Testis (tissue), 2 donors: ENCODE measurements at regions not wholly inside any gene's neighbourhood (a gene's known extent, or its start where the extent isn't known, plus 50 kb on each side); places are given as distances from the start of the nearest gene placed in this dataset.
"Not testable (repeated sequence)": the region's sequence is repeated elsewhere in the genome, so short reads cannot be mapped to it uniquely, and the experiment has no call there.

Experiments used
- DNase-seq: peaks from one replicate; pipeline ENCODE4 v3.0.0-alpha.2; 2019
- H3K27ac ChIP-seq, 2 donors: fragments of 200-600 bp; sonication (generic); one replicate each; pipeline ENCODE4 v1.5.1; 2019
- H3K27me3 ChIP-seq: fragments of 200-600 bp; sonication (generic); one replicate; pipeline ENCODE4 v1.5.1; 2019
- H3K36me3 ChIP-seq: fragments of 200-600 bp; sonication (generic); one replicate; pipeline ENCODE4 v1.5.1; 2017; ENCODE audit warnings: low read depth; ENCODE audit errors: missing control alignments
- H3K4me1 ChIP-seq: fragments of 200-600 bp; sonication (generic); one replicate; pipeline ENCODE4 v1.5.1; 2019
- H3K4me3 ChIP-seq, 2 donors: fragments of 200-600 bp; sonication (generic); one replicate each; pipeline ENCODE4 v1.5.1; 2017 to 2019
- H3K9me3 ChIP-seq: fragments of 200-600 bp; sonication (generic); one replicate; pipeline ENCODE4 v1.5.1; 2017
- CTCF ChIP-seq, 3 experiments: fragments of 450-650 bp in 2 of 3; fragments of 200-600 bp in 1 of 3; sonication (generic) in 1 of 3; IDR thresholded peaks; one replicate each; pipeline ENCODE4 v1.5.1; 2016 to 2019; ENCODE audit warnings: antibody characterized with exemption in 3 of 3, mild to moderate bottlenecking in 2 of 3, moderate library complexity in 1 of 3
- POLR2A ChIP-seq: fragments of 450-650 bp; IDR thresholded peaks from one replicate; pipeline ENCODE4 v1.6.1; 2017; ENCODE audit warnings: antibody characterized with exemption, mild to moderate bottlenecking, moderate library complexity
- WGBS, 2 donors: methylation state at CpG; one replicate each; pipeline ENCODE4 v1.1.5; 2018; 5-methylcytosine and 5-hydroxymethylcytosine counted together
- intact Hi-C: fragments of 100-400 bp; cut with DNase I; formaldehyde crosslinking; loops from one replicate; pipeline ENCODE4 v1.15.1; 2023; ENCODE audit warnings: low total_unique reads

GRCh38 chr3:8320711-8321458 lies 180.7 kb upstream of the LMCD1 start:
- H3K27ac ChIP-seq, result no peak overlapping the region
- DNase-seq, result no peak
- H3K4me3 ChIP-seq, result no peak overlapping the region
- WGBS, 2 donors, result 71 to 92% methylated on average over 6 of the region's 6 CpGs
- intact Hi-C loops, result no loop called here
- H3K36me3 ChIP-seq, result no peaks in the 10 kb centered on the region
- no peak for TF ChIP-seq POLR2A
- TF ChIP-seq CTCF (IDR thresholded peaks at IDR 0.05), result no peak
- H3K4me1 ChIP-seq, result no peaks in the 10 kb centered on the region
- no peaks in the 10 kb centered on the region for H3K27me3 ChIP-seq
- H3K9me3 ChIP-seq, result no peaks in the 10 kb centered on the region

- DNase-seq, result peak; percentile 87
- WGBS, 2 donors, result 64 to 72% methylated on average over 3 of the region's 3 CpGs
- intact Hi-C loops, result no loop called here
Observed at GRCh38 chr3:8324747-8325146, 176.9 kb upstream of the LMCD1 start.

GRCh38 chr3:8325306-8325705 lies 176.3 kb upstream of the LMCD1 start:
- H3K9me3 ChIP-seq, result no peaks in the 10 kb centered on the region
- H3K36me3 ChIP-seq, result no peaks in the 10 kb centered on the region
- no peak overlapping the region for H3K27ac ChIP-seq
- intact Hi-C loops, result no loop called here
- H3K27me3 ChIP-seq, result no peaks in the 10 kb centered on the region
- TF ChIP-seq POLR2A (no peak), CTCF (IDR thresholded peaks at IDR 0.05) (no peak)
- no peaks in the 10 kb centered on the region for H3K4me1 ChIP-seq
- no peak overlapping the region for H3K4me3 ChIP-seq
- WGBS, 2 donors, result 33 to 54% methylated on average over 2 of the region's 2 CpGs
- no peak for DNase-seq

More at GRCh38 chr3:8324747-8325146, 176.9 kb upstream of the LMCD1 start:
- TF ChIP-seq CTCF (IDR thresholded peaks at IDR 0.05) (peak; percentile 38 to 43 (median 39)), POLR2A (no peak)
- no peaks in the 10 kb centered on the region for H3K27me3 ChIP-seq
- no peak overlapping the region for H3K4me3 ChIP-seq
- H3K9me3 ChIP-seq, result no peaks in the 10 kb centered on the region
- no peaks in the 10 kb centered on the region for H3K36me3 ChIP-seq
- no peaks in the 10 kb centered on the region for H3K4me1 ChIP-seq
- H3K27ac ChIP-seq, result no peak overlapping the region

GRCh38 chr3:8325833-8326232 lies 175.8 kb upstream of the LMCD1 start:
- H3K9me3 ChIP-seq, H3K4me1 ChIP-seq, H3K36me3 ChIP-seq, H3K27me3 ChIP-seq, H3K4me3 ChIP-seq, intact Hi-C loops: not testable (repeated sequence)
- WGBS, 2 donors, result 67 to 69% methylated on average over 18 of the region's 18 CpGs
- peak overlapping the region in 1 of 2 donors; percentile 73 for H3K27ac ChIP-seq
- peak; percentile 49 for DNase-seq

GRCh38 chr3:8327739-8328138 lies 173.9 kb upstream of the LMCD1 start:
- intact Hi-C loops, result no loop called here
- Histone ChIP-seq H3K4me1 (no peaks in the 10 kb centered on the region), H3K4me3 (no peak overlapping the region), H3K27me3 (no peaks in the 10 kb centered on the region), H3K27ac (no peak overlapping the region), H3K36me3 (no peaks in the 10 kb centered on the region), H3K9me3 (no peaks in the 10 kb centered on the region)
- 58 to 60% methylated on average over 2 of the region's 2 CpGs for WGBS, 2 donors
- DNase-seq, result no peak
- TF ChIP-seq POLR2A (no peak), CTCF (IDR thresholded peaks at IDR 0.05) (no peak)
